ENCODE measurements at regions not wholly inside any gene's neighbourhood (a gene's known extent, or its start where the extent isn't known, plus 50 kb on each side); places are given as distances from the start of the nearest gene placed in this dataset.
"Not testable (repeated sequence)": the region's sequence is repeated elsewhere in the genome, so short reads cannot be mapped to it uniquely, and the experiment has no call there.

DNA sequence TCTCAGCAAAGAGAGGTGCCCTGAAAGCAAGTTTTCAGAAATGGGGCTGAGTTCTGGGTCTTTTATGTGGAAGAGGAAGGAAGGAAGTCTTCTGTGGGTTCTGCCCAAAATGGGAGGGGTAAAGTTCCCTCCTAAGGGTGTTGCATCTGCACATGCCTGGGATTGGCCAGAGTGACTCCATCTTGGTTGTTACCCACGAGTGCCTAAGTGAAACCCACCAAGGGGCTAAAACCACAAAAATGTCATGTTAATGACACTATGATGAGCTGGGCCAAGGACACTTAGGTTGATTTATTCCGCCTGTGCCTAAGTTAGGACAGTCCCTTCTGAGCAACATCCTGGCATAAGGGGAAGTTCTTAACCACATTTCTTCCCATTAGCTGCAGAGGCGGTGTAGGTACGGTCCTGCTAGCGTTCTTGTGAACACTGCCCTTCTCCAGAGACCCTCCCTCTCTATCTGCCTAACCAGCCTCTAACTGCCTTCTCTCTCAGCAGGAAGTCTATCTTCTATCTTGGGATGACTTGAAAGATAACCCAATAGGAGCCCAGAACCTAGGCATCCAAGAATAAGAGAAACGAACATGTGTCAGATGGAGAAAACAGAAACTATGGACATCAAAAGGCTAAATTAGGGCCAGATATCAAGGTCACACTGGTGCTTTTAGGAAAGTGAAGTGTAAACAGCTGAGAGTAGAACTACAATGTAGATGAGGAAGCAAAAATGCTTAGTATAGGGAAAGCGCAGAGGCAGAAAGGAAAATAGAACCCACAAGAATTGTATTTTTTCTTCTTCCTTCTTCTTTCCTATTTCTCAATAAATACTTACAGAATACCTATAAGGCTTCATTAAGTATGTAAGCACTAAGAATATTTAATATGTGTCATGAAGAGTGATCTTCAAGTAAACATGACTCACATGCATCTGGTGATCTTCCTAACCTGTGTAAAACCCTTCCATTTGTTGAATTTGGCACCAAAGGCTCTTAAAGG is 104.2 kb upstream of the AMN1 start:
- H3K27ac Mint-ChIP-seq, result peak overlapping the region; percentile 73 to 90 (median 83)

DNA sequence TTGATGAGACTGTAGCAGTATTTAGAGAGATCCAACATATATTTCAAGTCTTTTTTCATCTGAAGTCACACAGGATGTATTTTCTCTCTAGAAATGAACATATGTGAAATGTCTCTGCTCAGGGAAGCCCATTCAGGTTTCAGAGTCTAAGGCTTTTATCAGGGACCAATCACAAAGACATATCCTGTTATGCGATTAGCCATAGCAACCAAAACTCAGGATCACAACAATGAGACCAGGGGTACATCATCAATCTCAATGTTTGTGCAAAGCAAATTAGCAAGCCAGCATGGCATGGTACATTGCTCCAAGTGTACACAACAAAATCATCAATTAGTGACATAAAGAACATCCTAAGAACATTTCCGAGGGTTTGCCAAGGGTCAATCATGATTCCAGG is 99.2 kb upstream of the AMN1 start:
- H3K27me3 Mint-ChIP-seq (ENCODE audit: low read depth in 3 of 3), result peaks cover 0 to 12% (median 4%) of the 10 kb centered on the region in 3 donors
- no peak for DNase-seq
- H3K4me3 Mint-ChIP-seq, result no peak overlapping the region
- peaks cover 0 to 17% (median 10%) of the 10 kb centered on the region in 6 donors for H3K9me3 Mint-ChIP-seq
- peaks cover 23 to 47% of the 10 kb centered on the region in 2 donors for H3K4me1 Mint-ChIP-seq
- peaks cover 6 to 33% (median 15%) of the 10 kb centered on the region in 3 donors for H3K36me3 Mint-ChIP-seq
- H3K27ac Mint-ChIP-seq, result peak overlapping the region in 2 of 6 donors; percentile 44 to 49

More for the DNA sequence above, 104.2 kb upstream of the AMN1 start:
- Mint-ChIP-seq H3K27me3 (ENCODE audit: low read depth in 3 of 3) (peaks cover 0 to 3% (median 0%) of the 10 kb centered on the region in 3 donors), H3K4me1 (peaks cover 38 to 61% of the 10 kb centered on the region in 2 donors), H3K9me3 (peaks cover 0 to 5% (median 0%) of the 10 kb centered on the region in 6 donors), H3K36me3 (peaks cover 0 to 13% (median 5%) of the 10 kb centered on the region in 3 donors), H3K4me3 (peak overlapping the region; percentile 27 to 67 (median 49))
- peak; percentile 56 to 65 (median 62) for DNase-seq

- no peak for DNase-seq
- H3K4me3 Mint-ChIP-seq, result no peak overlapping the region
- H3K4me1 Mint-ChIP-seq, result peaks cover under 1 to 2% of the 10 kb centered on the region in 2 donors
- peaks cover 6 to 17% (median 8%) of the 10 kb centered on the region in 3 donors for H3K36me3 Mint-ChIP-seq
- peaks cover 0 to 13% (median 10%) of the 10 kb centered on the region in 6 donors for H3K9me3 Mint-ChIP-seq
- H3K27me3 Mint-ChIP-seq (ENCODE audit: low read depth in 3 of 3), result peaks cover 0 to 9% (median 4%) of the 10 kb centered on the region in 3 donors
- peak overlapping the region in 2 of 6 donors; percentile 16 to 55 for H3K27ac Mint-ChIP-seq
Observed at GRCh38 chr12:31822761-31823160, 93.9 kb upstream of the AMN1 start.

- peaks cover 0 to under 1% of the 10 kb centered on the region in 2 donors for H3K4me1 Mint-ChIP-seq
Observed at GRCh38 chr12:31821484-31821883, 92.7 kb upstream of the AMN1 start.

DNA sequence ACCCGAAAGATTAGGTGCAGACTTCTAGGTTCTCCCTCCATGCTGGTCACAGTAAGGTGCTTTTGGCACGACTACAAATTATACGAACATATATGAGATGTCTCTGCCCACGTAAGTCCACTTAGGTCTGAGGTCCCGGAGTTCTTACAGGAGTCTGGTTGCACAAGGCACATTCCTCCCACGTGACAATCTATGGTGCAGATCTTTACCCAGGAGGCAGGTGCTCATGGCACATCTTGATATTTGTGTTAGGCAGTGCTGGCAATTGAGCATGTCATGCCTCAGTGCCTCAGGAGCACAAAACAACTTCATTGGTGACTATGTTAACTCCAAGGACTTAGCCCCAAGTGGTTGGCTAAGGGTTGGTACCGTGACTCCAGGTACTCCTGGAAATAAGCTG is 92.0 kb upstream of the AMN1 start:
- Mint-ChIP-seq H3K4me3 (no peak overlapping the region), H3K27me3 (ENCODE audit: low read depth in 3 of 3) (peaks cover 0 to 4% (median 4%) of the 10 kb centered on the region in 3 donors), H3K36me3 (peaks cover 4 to 14% (median 7%) of the 10 kb centered on the region in 3 donors), H3K9me3 (peaks cover 0 to 10% (median 9%) of the 10 kb centered on the region in 6 donors), H3K27ac (no peak overlapping the region), H3K4me1 (peaks cover 0 to 2% of the 10 kb centered on the region in 2 donors)
- no peak for DNase-seq

More at GRCh38 chr12:31821484-31821883, 92.7 kb upstream of the AMN1 start:
- peaks cover 0 to 6% (median 4%) of the 10 kb centered on the region in 3 donors for H3K27me3 Mint-ChIP-seq (ENCODE audit: low read depth in 3 of 3)
- H3K27ac Mint-ChIP-seq, result no peak overlapping the region
- DNase-seq, result no peak
- peaks cover 6 to 17% (median 10%) of the 10 kb centered on the region in 3 donors for H3K36me3 Mint-ChIP-seq
- H3K4me3 Mint-ChIP-seq, result no peak overlapping the region
- peaks cover 0 to 13% (median 10%) of the 10 kb centered on the region in 6 donors for H3K9me3 Mint-ChIP-seq

GRCh38 chr12:31819427-31819826 is 90.6 kb upstream of the AMN1 start:
- Mint-ChIP-seq H3K4me3 (no peak overlapping the region), H3K4me1 (peaks cover 0 to 3% of the 10 kb centered on the region in 2 donors), H3K27ac (peak overlapping the region in 1 of 6 donors; percentile 31), H3K27me3 (ENCODE audit: low read depth in 3 of 3) (peaks cover 0 to 4% (median 0%) of the 10 kb centered on the region in 3 donors), H3K9me3 (peaks cover 0 to 4% (median 0%) of the 10 kb centered on the region in 6 donors), H3K36me3 (peaks cover 0 to 4% (median 3%) of the 10 kb centered on the region in 3 donors)
- no peak for DNase-seq

GRCh38 chr12:31818623-31819268 is 89.9 kb upstream of the AMN1 start:
- H3K4me3 Mint-ChIP-seq, result no peak overlapping the region
- H3K36me3 Mint-ChIP-seq, result peaks cover 0 to 3% (median 0%) of the 10 kb centered on the region in 3 donors
- DNase-seq, result no peak
- no peak overlapping the region for H3K27ac Mint-ChIP-seq
- peaks cover 0 to 3% of the 10 kb centered on the region in 2 donors for H3K4me1 Mint-ChIP-seq
- H3K9me3 Mint-ChIP-seq, result no peaks in the 10 kb centered on the region
- no peaks in the 10 kb centered on the region for H3K27me3 Mint-ChIP-seq (ENCODE audit: low read depth in 3 of 3)

DNA sequence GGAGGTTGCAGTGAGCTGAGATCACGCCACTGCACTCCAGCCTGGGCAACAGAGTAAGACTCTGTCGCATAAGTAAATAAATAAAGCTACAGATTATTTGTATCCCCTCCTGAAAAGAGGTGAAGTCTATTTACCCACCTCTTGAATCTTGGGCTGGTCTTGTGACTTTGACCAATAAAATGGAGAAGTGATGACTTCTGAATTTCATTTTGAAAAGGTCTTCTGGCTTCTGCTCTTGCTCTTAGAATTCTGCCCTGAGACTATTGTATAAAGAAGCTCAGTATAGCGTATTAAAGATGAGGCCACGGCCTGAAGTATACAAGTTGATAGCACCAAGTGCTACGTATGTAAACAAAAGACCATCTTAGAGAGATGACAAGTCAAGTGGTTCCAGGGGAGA is 88.3 kb upstream of the AMN1 start:
- Mint-ChIP-seq H3K4me3 (no peak overlapping the region), H3K4me1 (peaks cover 7 to 9% of the 10 kb centered on the region in 2 donors), H3K27ac (no peak overlapping the region), H3K9me3 (no peaks in the 10 kb centered on the region), H3K36me3 (peaks cover 0 to 3% (median 0%) of the 10 kb centered on the region in 3 donors), H3K27me3 (ENCODE audit: low read depth in 3 of 3) (no peaks in the 10 kb centered on the region)
- DNase-seq, result no peak

GRCh38 chr12:31815096-31815495 is 86.3 kb upstream of the AMN1 start:
- H3K4me3 Mint-ChIP-seq, result peak overlapping the region in 1 of 5 donors; percentile 27
- H3K27me3 Mint-ChIP-seq (ENCODE audit: low read depth in 3 of 3), result no peaks in the 10 kb centered on the region
- peaks cover 7 to 9% of the 10 kb centered on the region in 2 donors for H3K4me1 Mint-ChIP-seq
- H3K9me3 Mint-ChIP-seq, result peaks cover 0 to 2% (median 0%) of the 10 kb centered on the region in 6 donors
- H3K36me3 Mint-ChIP-seq, result peaks cover 0 to 3% (median 0%) of the 10 kb centered on the region in 3 donors
- H3K27ac Mint-ChIP-seq, result peak overlapping the region in 1 of 6 donors; percentile 8
- DNase-seq, result no peak

DNA sequence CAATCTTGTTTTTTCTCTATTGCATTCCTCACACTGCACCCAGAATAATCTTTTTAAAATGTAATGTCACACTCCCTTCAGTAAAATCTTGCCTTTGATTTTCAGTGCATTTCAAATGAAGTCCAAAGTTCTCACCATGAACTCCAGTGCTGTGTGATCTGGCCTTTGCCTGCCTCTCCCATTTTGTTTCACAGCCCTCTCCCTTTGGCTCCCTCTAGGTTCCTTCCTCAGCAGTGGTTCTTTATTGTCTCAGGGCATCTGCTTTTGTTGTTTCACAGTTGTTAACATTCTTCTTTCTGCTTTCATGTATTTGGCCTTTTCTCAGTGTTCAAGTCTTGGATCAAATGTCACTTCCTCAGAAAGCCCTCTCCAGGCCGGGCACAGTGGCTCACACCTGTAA is 84.5 kb upstream of the AMN1 start:
- H3K9me3 Mint-ChIP-seq, result peaks cover 0 to 2% (median 0%) of the 10 kb centered on the region in 6 donors
- peaks cover 7 to 11% of the 10 kb centered on the region in 2 donors for H3K4me1 Mint-ChIP-seq
- peak overlapping the region in 3 of 6 donors; percentile 4 to 23 (median 11) for H3K27ac Mint-ChIP-seq
- H3K27me3 Mint-ChIP-seq (ENCODE audit: low read depth in 3 of 3), result no peaks in the 10 kb centered on the region
- peaks cover 0 to 3% (median 0%) of the 10 kb centered on the region in 3 donors for H3K36me3 Mint-ChIP-seq
- no peak overlapping the region for H3K4me3 Mint-ChIP-seq
- DNase-seq, result no peak

GRCh38 chr12:31807773-31808097 is 78.9 kb upstream of the AMN1 start:
- peaks cover 17 to 40% of the 10 kb centered on the region in 2 donors for H3K4me1 Mint-ChIP-seq
- peaks cover 0 to 4% (median 0%) of the 10 kb centered on the region in 3 donors for H3K36me3 Mint-ChIP-seq
- no peaks in the 10 kb centered on the region for H3K27me3 Mint-ChIP-seq (ENCODE audit: low read depth in 3 of 3)
- DNase-seq, result no peak
- peak overlapping the region in 1 of 5 donors; percentile 22 for H3K4me3 Mint-ChIP-seq
- H3K9me3 Mint-ChIP-seq, result peaks cover 0 to 2% (median 0%) of the 10 kb centered on the region in 6 donors
- H3K27ac Mint-ChIP-seq, result peak overlapping the region in 1 of 6 donors; percentile 60

DNA sequence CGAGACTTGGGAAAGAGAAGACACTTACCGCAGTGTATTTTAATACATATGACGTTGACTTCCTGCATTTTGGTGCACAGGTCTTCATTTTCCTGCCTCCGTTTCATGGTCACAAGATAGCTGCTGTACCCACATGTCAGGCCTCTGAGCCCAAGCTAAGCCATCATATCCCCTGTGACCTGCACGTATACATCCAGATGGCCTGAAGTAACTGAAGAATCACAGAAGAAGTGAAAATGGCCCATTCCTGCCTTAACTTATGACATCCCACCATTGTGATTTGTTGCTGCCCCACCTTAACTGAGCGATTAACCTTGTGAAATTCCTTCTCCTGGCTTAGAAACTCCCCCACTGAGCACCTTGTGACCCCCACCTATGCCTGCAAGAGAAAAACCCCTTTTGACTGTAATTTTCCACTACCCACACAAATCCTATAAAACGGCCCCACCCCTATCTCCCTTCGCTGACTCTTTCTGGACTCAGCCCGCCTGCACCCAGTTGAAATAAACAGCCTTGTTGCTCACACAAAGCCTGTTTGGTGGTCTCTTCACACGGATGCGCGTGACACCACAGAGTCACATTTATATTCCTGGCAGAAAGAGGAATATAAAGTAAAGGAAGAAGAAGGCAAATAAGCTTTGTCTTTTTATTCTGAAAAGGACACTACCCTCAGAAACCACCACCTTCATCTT is 78.4 kb upstream of the AMN1 start:
- peak overlapping the region in 3 of 6 donors; percentile 10 to 60 (median 39) for H3K27ac Mint-ChIP-seq
- not testable (repeated sequence) for DNase-seq
- peak overlapping the region in 1 of 5 donors; percentile 22 for H3K4me3 Mint-ChIP-seq

GRCh38 chr12:31805681-31806080 is 76.9 kb upstream of the AMN1 start:
- not testable (repeated sequence) for H3K4me3 Mint-ChIP-seq; H3K27ac Mint-ChIP-seq; H3K9me3 Mint-ChIP-seq; DNase-seq; H3K27me3 Mint-ChIP-seq (ENCODE audit: low read depth in 3 of 3); H3K36me3 Mint-ChIP-seq
- peaks cover 19 to 45% of the 10 kb centered on the region in 2 donors for H3K4me1 Mint-ChIP-seq

More for the DNA sequence above, 78.4 kb upstream of the AMN1 start:
- H3K9me3 Mint-ChIP-seq; H3K36me3 Mint-ChIP-seq; H3K27me3 Mint-ChIP-seq (ENCODE audit: low read depth in 3 of 3): not testable (repeated sequence)
- peaks cover 17 to 41% of the 10 kb centered on the region in 2 donors for H3K4me1 Mint-ChIP-seq

All from immature natural killer cell (primary cell).